Posterior vena cava (tissue), 2 donors: ENCODE measurements at regions not wholly inside any gene's neighbourhood (a gene's known extent, or its start where the extent isn't known, plus 50 kb on each side); places are given as distances from the start of the nearest gene placed in this dataset.

Experiments
- DNase-seq: peaks from one replicate; pipeline ENCODE4 v3.0.0-alpha.2; 2020; ENCODE audit warnings: low spot score
- intact Hi-C, 2 donors: fragments of 100-400 bp; cut with DNase I; formaldehyde crosslinking; loops; one replicate each; pipeline versions ENCODE4 v1.14.1 to v1.14.2; 2022 to 2023
- donor health status: DM: yes; HTN: yes; CAD: no.
- donor health status: DM: yes; HTN: yes; CAD: no.

- DNase-seq: no peak
- intact Hi-C loops: no loop called here
Measured at GRCh38 chr7:16046041-16046440, 359.6 kb upstream of the MEOX2 start.

- intact Hi-C loops: no loop called here
- no peak for DNase-seq
Measured at GRCh38 chr7:16045296-16045695, 358.8 kb upstream of the MEOX2 start.

GRCh38 chr7:16044645-16045044 lies 358.2 kb upstream of the MEOX2 start:
- DNase-seq: no peak
- intact Hi-C loops: no loop called here

- DNase-seq: no peak
Measured at GRCh38 chr7:16040346-16040745, 353.9 kb upstream of the MEOX2 start.

GRCh38 chr7:16038906-16039305 lies 352.4 kb upstream of the MEOX2 start:
- DNase-seq: no peak
- intact Hi-C loops: no loop called here

More at GRCh38 chr7:16040346-16040745, 353.9 kb upstream of the MEOX2 start:
- intact Hi-C loops: no loop called here

GRCh38 chr7:16035392-16035791 lies 348.9 kb upstream of the MEOX2 start:
- intact Hi-C loops: no loop called here
- no peak for DNase-seq

GRCh38 chr7:16034866-16035265 lies 348.4 kb upstream of the MEOX2 start:
- no peak for DNase-seq
- intact Hi-C loops: no loop called here

GRCh38 chr7:16034353-16034752 lies 347.9 kb upstream of the MEOX2 start:
- DNase-seq: no peak
- intact Hi-C loops: no loop called here

GRCh38 chr7:16033233-16033632 lies 346.8 kb upstream of the MEOX2 start:
- no peak for DNase-seq

GRCh38 chr7:16028636-16029035 lies 342.2 kb upstream of the MEOX2 start:
- DNase-seq: no peak
- intact Hi-C loops: no loop called here

More at GRCh38 chr7:16033233-16033632, 346.8 kb upstream of the MEOX2 start:
- intact Hi-C loops: no loop called here

GRCh38 chr7:16028103-16028502 lies 341.6 kb upstream of the MEOX2 start:
- DNase-seq: no peak
- intact Hi-C loops: no loop called here

- no peak for DNase-seq
- intact Hi-C loops: no loop called here
Measured at GRCh38 chr7:16027396-16027795, 340.9 kb upstream of the MEOX2 start.

GRCh38 chr7:16026253-16027020 lies 340.0 kb upstream of the MEOX2 start:
- intact Hi-C loops: no loop called here
- DNase-seq: no peak

- intact Hi-C loops: no loop called here
- DNase-seq: no peak
Measured at GRCh38 chr7:16025696-16026095, 339.2 kb upstream of the MEOX2 start.

GRCh38 chr7:16023503-16023902 lies 337.0 kb upstream of the MEOX2 start:
- intact Hi-C loops: no loop called here
- no peak for DNase-seq

GRCh38 chr7:16023046-16023445 lies 336.6 kb upstream of the MEOX2 start:
- DNase-seq: no peak
- intact Hi-C loops: no loop called here

GRCh38 chr7:16021851-16022250 lies 335.4 kb upstream of the MEOX2 start:
- no peak for DNase-seq
- intact Hi-C loops: no loop called here

- DNase-seq: no peak
- intact Hi-C loops: no loop called here
Measured at GRCh38 chr7:16015981-16016380, 329.5 kb upstream of the MEOX2 start.

- DNase-seq: no peak
- intact Hi-C loops: no loop called here
Measured at GRCh38 chr7:16014031-16014430, 327.5 kb upstream of the MEOX2 start.

GRCh38 chr7:16007911-16008310 lies 321.4 kb upstream of the MEOX2 start:
- no peak for DNase-seq
- intact Hi-C loops: no loop called here

GRCh38 chr7:16004702-16005101 lies 318.2 kb upstream of the MEOX2 start:
- no peak for DNase-seq
- intact Hi-C loops: no loop called here

- DNase-seq: no peak
- intact Hi-C loops: no loop called here
Measured at GRCh38 chr7:16001477-16001876, 315.0 kb upstream of the MEOX2 start.
